ENCODE measurements at regions not wholly inside any gene's neighbourhood (a gene's known extent, or its start where the extent isn't known, plus 50 kb on each side); places are given as distances from the start of the nearest gene placed in this dataset.

- H3K4me3 Mint-ChIP-seq, result no peak overlapping the region
- Histone ChIP-seq H3K27me3 (no peaks in the 10 kb centered on the region), H3K9ac (no peak overlapping the region), H3K27ac (no peak overlapping the region), H3F3A (ENCODE audit: low read depth) (no peaks in the 10 kb centered on the region), H2AFZ (replicated peaks) (no peak overlapping the region), H3K4me1 (peaks cover 22% of the 10 kb centered on the region), H4K20me1 (ENCODE audit: low read depth) (no peaks in the 10 kb centered on the region), H3K4me2 (no peak overlapping the region), H3K4me3 (no peak overlapping the region), H3K36me3 (no peaks in the 10 kb centered on the region), H3K79me2 (ENCODE audit: low read depth) (no peaks in the 10 kb centered on the region), H3K9me3 (ENCODE audit: low read depth) (no peaks in the 10 kb centered on the region)
- no peak overlapping the region for H3K27ac Mint-ChIP-seq
- no peaks in the 10 kb centered on the region for H3K36me3 Mint-ChIP-seq
- peaks cover 44% of the 10 kb centered on the region for H3K4me1 Mint-ChIP-seq
- TF ChIP-seq EZH2phosphoT487 (IDR thresholded peaks at IDR 0.05), result no peak
- TF ChIP-seq EZH2 (IDR thresholded peaks at IDR 0.05), result no peak
- no peak for TF ChIP-seq CTCF (IDR thresholded peaks at IDR 0.05)
- peaks cover 3% of the 10 kb centered on the region for H3K9me3 Mint-ChIP-seq
- H3K27me3 Mint-ChIP-seq (ENCODE audit: insufficient read depth, low read depth), result peaks cover 12% of the 10 kb centered on the region
- no peak for DNase-seq (ENCODE audit: low spot score)
These were observed 269.5 kb downstream of the NPHP4 start for GRCh38 chr1:5722635-5723164.

GRCh38 chr1:5721634-5722215, 270.5 kb downstream of the NPHP4 start:
- H3F3A ChIP-seq (ENCODE audit: low read depth), result no peaks in the 10 kb centered on the region
- H3K27ac ChIP-seq, result no peak overlapping the region
- DNase-seq (ENCODE audit: low spot score), result no peak
- TF ChIP-seq CTCF (IDR thresholded peaks at IDR 0.05), result no peak
- TF ChIP-seq EZH2 (IDR thresholded peaks at IDR 0.05), result no peak
- TF ChIP-seq EZH2phosphoT487 (IDR thresholded peaks at IDR 0.05), result no peak
- no peak overlapping the region for H2AFZ ChIP-seq (replicated peaks)
- H3K9me3 Mint-ChIP-seq, result peaks cover 3% of the 10 kb centered on the region
- H3K27ac Mint-ChIP-seq, result no peak overlapping the region
- no peak overlapping the region for H3K4me2 ChIP-seq
- H3K27me3 ChIP-seq, result no peaks in the 10 kb centered on the region
- H3K36me3 ChIP-seq, result no peaks in the 10 kb centered on the region
- peaks cover 12% of the 10 kb centered on the region for H3K27me3 Mint-ChIP-seq (ENCODE audit: insufficient read depth, low read depth)
- peaks cover 47% of the 10 kb centered on the region for H3K4me1 Mint-ChIP-seq
- no peak overlapping the region for H3K4me3 Mint-ChIP-seq
- no peaks in the 10 kb centered on the region for H3K36me3 Mint-ChIP-seq
- no peaks in the 10 kb centered on the region for H3K79me2 ChIP-seq (ENCODE audit: low read depth)
- H4K20me1 ChIP-seq (ENCODE audit: low read depth), result no peaks in the 10 kb centered on the region
- H3K9ac ChIP-seq, result no peak overlapping the region
- H3K4me1 ChIP-seq, result peaks cover 27% of the 10 kb centered on the region
- H3K9me3 ChIP-seq (ENCODE audit: low read depth), result no peaks in the 10 kb centered on the region
- H3K4me3 ChIP-seq, result no peak overlapping the region

GRCh38 chr1:5720936-5721335, 271.3 kb downstream of the NPHP4 start:
- Histone ChIP-seq H3K36me3 (no peaks in the 10 kb centered on the region), H3K4me1 (peaks cover 27% of the 10 kb centered on the region), H3F3A (ENCODE audit: low read depth) (no peaks in the 10 kb centered on the region), H3K4me3 (no peak overlapping the region), H2AFZ (replicated peaks) (no peak overlapping the region), H3K4me2 (no peak overlapping the region), H3K27me3 (no peaks in the 10 kb centered on the region), H3K9me3 (ENCODE audit: low read depth) (no peaks in the 10 kb centered on the region), H4K20me1 (ENCODE audit: low read depth) (no peaks in the 10 kb centered on the region), H3K9ac (no peak overlapping the region), H3K27ac (no peak overlapping the region), H3K79me2 (ENCODE audit: low read depth) (no peaks in the 10 kb centered on the region)
- DNase-seq (ENCODE audit: low spot score), result no peak
- H3K9me3 Mint-ChIP-seq, result peaks cover 7% of the 10 kb centered on the region
- H3K36me3 Mint-ChIP-seq, result no peaks in the 10 kb centered on the region
- peaks cover 44% of the 10 kb centered on the region for H3K4me1 Mint-ChIP-seq
- H3K27me3 Mint-ChIP-seq (ENCODE audit: insufficient read depth, low read depth), result peaks cover 14% of the 10 kb centered on the region
- H3K4me3 Mint-ChIP-seq, result no peak overlapping the region
- H3K27ac Mint-ChIP-seq, result no peak overlapping the region
- TF ChIP-seq EZH2 (IDR thresholded peaks at IDR 0.05) (no peak), EZH2phosphoT487 (IDR thresholded peaks at IDR 0.05) (no peak), CTCF (IDR thresholded peaks at IDR 0.05) (no peak)

Measured in neural progenitor cell (in vitro differentiated cells).